ENCODE measurements at regions not wholly inside any gene's neighbourhood (a gene's known extent, or its start where the extent isn't known, plus 50 kb on each side); places are given as distances from the start of the nearest gene placed in this dataset.

DNA sequence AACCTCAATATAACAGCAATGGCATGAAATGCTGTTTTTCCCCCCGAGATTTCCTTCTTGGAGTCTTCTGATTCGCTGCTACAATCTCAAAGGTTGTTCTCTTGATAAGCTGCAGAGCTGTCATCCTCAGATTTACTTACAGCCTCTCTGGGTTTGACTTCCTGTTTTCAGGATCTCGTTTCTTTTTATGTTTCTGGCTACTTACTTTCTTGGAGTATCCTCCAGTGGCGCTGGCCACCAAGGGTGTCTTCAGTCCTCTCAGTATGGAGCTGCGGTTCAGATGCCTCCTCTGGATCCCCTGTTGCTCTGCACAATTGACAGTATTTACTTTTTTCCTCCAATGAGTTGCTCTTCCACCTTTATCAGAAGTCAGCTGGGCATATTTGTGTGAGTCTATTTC lies 152.0 kb upstream of the TMEM72 start:
- H3K4me3 ChIP-seq (replicated peaks in 1 of 2; ENCODE audit: low read depth in 1 of 2, low read length in 2 of 2) = no peak overlapping the region
- BruUV-seq (replicated peaks) = no TSS peak

More for the DNA sequence above, 152.0 kb upstream of the TMEM72 start:
- no peak for TF ChIP-seq EZH2phosphoT487 (IDR thresholded peaks at IDR 0.05; ENCODE audit: borderline replicate concordance)
- TF ChIP-seq, protein P1, sequence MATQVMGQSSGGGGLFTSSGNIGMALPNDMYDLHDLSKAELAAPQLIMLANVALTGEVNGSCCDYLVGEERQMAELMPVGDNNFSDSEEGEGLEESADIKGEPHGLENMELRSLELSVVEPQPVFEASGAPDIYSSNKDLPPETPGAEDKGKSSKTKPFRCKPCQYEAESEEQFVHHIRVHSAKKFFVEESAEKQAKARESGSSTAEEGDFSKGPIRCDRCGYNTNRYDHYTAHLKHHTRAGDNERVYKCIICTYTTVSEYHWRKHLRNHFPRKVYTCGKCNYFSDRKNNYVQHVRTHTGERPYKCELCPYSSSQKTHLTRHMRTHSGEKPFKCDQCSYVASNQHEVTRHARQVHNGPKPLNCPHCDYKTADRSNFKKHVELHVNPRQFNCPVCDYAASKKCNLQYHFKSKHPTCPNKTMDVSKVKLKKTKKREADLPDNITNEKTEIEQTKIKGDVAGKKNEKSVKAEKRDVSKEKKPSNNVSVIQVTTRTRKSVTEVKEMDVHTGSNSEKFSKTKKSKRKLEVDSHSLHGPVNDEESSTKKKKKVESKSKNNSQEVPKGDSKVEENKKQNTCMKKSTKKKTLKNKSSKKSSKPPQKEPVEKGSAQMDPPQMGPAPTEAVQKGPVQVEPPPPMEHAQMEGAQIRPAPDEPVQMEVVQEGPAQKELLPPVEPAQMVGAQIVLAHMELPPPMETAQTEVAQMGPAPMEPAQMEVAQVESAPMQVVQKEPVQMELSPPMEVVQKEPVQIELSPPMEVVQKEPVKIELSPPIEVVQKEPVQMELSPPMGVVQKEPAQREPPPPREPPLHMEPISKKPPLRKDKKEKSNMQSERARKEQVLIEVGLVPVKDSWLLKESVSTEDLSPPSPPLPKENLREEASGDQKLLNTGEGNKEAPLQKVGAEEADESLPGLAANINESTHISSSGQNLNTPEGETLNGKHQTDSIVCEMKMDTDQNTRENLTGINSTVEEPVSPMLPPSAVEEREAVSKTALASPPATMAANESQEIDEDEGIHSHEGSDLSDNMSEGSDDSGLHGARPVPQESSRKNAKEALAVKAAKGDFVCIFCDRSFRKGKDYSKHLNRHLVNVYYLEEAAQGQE (IDR thresholded peaks at IDR 0.05; ENCODE audit: low read depth) = no peak
- TF ChIP-seq, protein P2, sequence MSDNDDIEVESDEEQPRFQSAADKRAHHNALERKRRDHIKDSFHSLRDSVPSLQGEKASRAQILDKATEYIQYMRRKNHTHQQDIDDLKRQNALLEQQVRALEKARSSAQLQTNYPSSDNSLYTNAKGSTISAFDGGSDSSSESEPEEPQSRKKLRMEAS (IDR thresholded peaks at IDR 0.05) = no peak
- no peak for TF ChIP-seq CEBPB (IDR thresholded peaks at IDR 0.05; ENCODE audit: low read depth)
- TF ChIP-seq ELF1 (IDR thresholded peaks at IDR 0.05; ENCODE audit: borderline replicate concordance, low read depth) = no peak
- no peak for TF ChIP-seq SRF (IDR thresholded peaks at IDR 0.05; ENCODE audit: low read depth)
- TF ChIP-seq, protein P3, sequence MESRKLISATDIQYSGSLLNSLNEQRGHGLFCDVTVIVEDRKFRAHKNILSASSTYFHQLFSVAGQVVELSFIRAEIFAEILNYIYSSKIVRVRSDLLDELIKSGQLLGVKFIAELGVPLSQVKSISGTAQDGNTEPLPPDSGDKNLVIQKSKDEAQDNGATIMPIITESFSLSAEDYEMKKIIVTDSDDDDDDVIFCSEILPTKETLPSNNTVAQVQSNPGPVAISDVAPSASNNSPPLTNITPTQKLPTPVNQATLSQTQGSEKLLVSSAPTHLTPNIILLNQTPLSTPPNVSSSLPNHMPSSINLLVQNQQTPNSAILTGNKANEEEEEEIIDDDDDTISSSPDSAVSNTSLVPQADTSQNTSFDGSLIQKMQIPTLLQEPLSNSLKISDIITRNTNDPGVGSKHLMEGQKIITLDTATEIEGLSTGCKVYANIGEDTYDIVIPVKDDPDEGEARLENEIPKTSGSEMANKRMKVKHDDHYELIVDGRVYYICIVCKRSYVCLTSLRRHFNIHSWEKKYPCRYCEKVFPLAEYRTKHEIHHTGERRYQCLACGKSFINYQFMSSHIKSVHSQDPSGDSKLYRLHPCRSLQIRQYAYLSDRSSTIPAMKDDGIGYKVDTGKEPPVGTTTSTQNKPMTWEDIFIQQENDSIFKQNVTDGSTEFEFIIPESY (IDR thresholded peaks at IDR 0.05; ENCODE audit: extremely low read depth, insufficient replicate concordance, low read length) = no peak
- no peak for TF ChIP-seq EGR1 (IDR thresholded peaks at IDR 0.05; ENCODE audit: low read depth)
- intact Hi-C loops (cut with micrococcal nuclease) = no loop called here
- RAD21 ChIA-PET (ENCODE audit: low non-redundant PET in 1 of 2, low total read pairs in 2 of 2, uncharacterized antibody in 2 of 2, unreplicated experiment in 2 of 2) = no interaction called here
- no peaks in the 10 kb centered on the region for H3K9me2 ChIP-seq (ENCODE audit: insufficient read depth)
- no peaks in the 10 kb centered on the region for H4K20me1 ChIP-seq (ENCODE audit: insufficient read depth)
- no peak for ATAC-seq
- H3K27me3 ChIP-seq (ENCODE audit: insufficient read depth, low read length) = peaks cover 23% of the 10 kb centered on the region; the same call in 1 of the 2 replicates
- DNase-seq (ENCODE audit: low read depth, low spot score) = no peak
- H3K9me3 ChIP-seq (ENCODE audit: control insufficient read depth in 1 of 2, insufficient read depth in 1 of 2, low read depth in 1 of 2, low read length in 2 of 2) = no peaks in the 10 kb centered on the region
- no peak overlapping the region for H3K9ac ChIP-seq (ENCODE audit: low read length)
- no peaks in the 10 kb centered on the region for H3K79me2 ChIP-seq (ENCODE audit: insufficient read depth, low read length)
- H2AFZ ChIP-seq (ENCODE audit: low read depth, low read length, poor library complexity, severe bottlenecking) = no peak overlapping the region
- H3K27ac ChIP-seq (ENCODE audit: low read depth, low read length) = no peak overlapping the region
- H3K4me2 ChIP-seq (ENCODE audit: low read length) = no peak overlapping the region
- POLR2A ChIA-PET = no interaction called here
- CTCF ChIA-PET = no interaction called here
- H3K36me3 ChIP-seq (ENCODE audit: control insufficient read depth in 1 of 2, insufficient read depth in 2 of 2, low read length in 2 of 2) = no peaks in the 10 kb centered on the region
- no peaks in the 10 kb centered on the region for H3K4me1 ChIP-seq (ENCODE audit: control insufficient read depth in 1 of 2, insufficient read depth in 2 of 2, low read length in 2 of 2)

Data from HCT116 (cell line).